ENCODE measurements at regions not wholly inside any gene's neighbourhood (a gene's known extent, or its start where the extent isn't known, plus 50 kb on each side); places are given as distances from the start of the nearest gene placed in this dataset.

DNA sequence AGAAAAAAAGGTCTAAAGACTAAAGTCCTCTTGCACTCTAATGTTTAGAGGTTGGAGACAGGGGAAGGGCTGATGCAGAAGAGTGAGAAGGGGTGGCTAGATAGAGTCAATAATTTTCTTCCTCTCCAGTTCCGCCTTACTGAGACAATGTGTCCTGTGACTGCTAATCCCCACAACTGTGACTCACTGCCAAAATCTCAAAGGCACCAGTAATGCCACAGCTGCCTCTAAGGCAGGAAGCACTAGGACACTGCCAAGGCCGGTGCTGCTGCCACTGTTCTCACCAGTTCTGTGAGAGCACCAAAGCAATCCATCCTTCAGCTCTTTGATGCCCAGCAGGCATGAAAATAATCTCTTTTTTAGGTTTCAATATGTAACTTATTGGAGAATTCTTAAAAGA is 701.9 kb upstream of the MAP3K7 start:
- ChIA-PET POLR2A (ENCODE audit: partially characterized antibody) (no interaction called here), CTCF (ENCODE audit: partially characterized antibody) (interaction anchor here (1.2 kb wide), 1 partner anchor 13 kb away, joined by 5 read pairs; no protein-coding TSS in a partner anchor)
- Histone ChIP-seq H2BK20ac (ENCODE audit: low read length) (no peak overlapping the region), H3K9ac (replicated peaks in 1 of 4; ENCODE audit: extremely low read depth in 1 of 4, low read depth in 3 of 4, low read length in 3 of 4) (no peak overlapping the region), H3K9me3 (ENCODE audit: insufficient read depth in 2 of 2, low read depth in 1 of 2, low read length in 1 of 2) (no peaks in the 10 kb centered on the region), H3K79me1 (ENCODE audit: low read depth, low read length) (no peaks in the 10 kb centered on the region), H3K27ac (ENCODE audit: low read depth, low read length) (no peak overlapping the region), H3K18ac (ENCODE audit: extremely low read depth, low read length) (no peak overlapping the region), H4K20me1 (replicated peaks in 1 of 2; ENCODE audit: control insufficient read depth in 1 of 2, insufficient read depth in 2 of 2, low read length in 2 of 2) (peaks cover 0 to 3% of the 10 kb centered on the region in 2 experiments), H3K23ac (ENCODE audit: insufficient read length) (no peak overlapping the region), H3K56ac (replicated peaks; ENCODE audit: insufficient read length, low read depth, low read length) (no peak overlapping the region), H3K14ac (ENCODE audit: insufficient read length) (no peak overlapping the region), H2BK15ac (ENCODE audit: low read length) (no peak overlapping the region), H2BK5ac (ENCODE audit: low read depth, low read length) (no peak overlapping the region), H3K4me3 (ENCODE audit: extremely low read depth in 1 of 4, insufficient read depth in 2 of 4, low read depth in 3 of 4, low read length in 4 of 4) (no peak overlapping the region), H4K8ac (ENCODE audit: extremely low read depth, insufficient read depth, low read length) (no peak overlapping the region), H3K23me2 (ENCODE audit: low read depth, low read length) (no peaks in the 10 kb centered on the region), H3K4me1 (replicated peaks in 1 of 4; ENCODE audit: control insufficient read depth in 3 of 4, insufficient read depth in 4 of 4, low read length in 3 of 4) (no peaks in the 10 kb centered on the region), H4K91ac (replicated peaks; ENCODE audit: insufficient read length, low read length) (no peak overlapping the region), H3K4ac (replicated peaks; ENCODE audit: insufficient read length, low read depth, low read length) (no peak overlapping the region), H2BK12ac (ENCODE audit: low read depth, low read length) (no peak overlapping the region), H3K36me3 (ENCODE audit: control insufficient read depth in 2 of 4, insufficient read depth in 4 of 4, low read length in 3 of 4) (no peaks in the 10 kb centered on the region), H3K27me3 (replicated peaks in 1 of 4; ENCODE audit: control insufficient read depth in 3 of 4, extremely low read depth in 1 of 4, insufficient read depth in 3 of 4, low read length in 3 of 4) (peaks cover 6 to 44% (median 28%) of the 10 kb centered on the region in 4 experiments), H2AK5ac (ENCODE audit: low read depth, low read length) (no peak overlapping the region), H3K4me2 (ENCODE audit: insufficient read depth in 1 of 2, low read depth in 2 of 2, low read length in 2 of 2) (no peak overlapping the region), H3K79me2 (ENCODE audit: control insufficient read depth in 1 of 2, insufficient read depth in 2 of 2, low read length in 2 of 2) (no peaks in the 10 kb centered on the region), H2AFZ (ENCODE audit: low read length) (no peak overlapping the region), H2BK120ac (replicated peaks; ENCODE audit: low read depth, low read length) (no peak overlapping the region), H4K5ac (ENCODE audit: insufficient read length, low read depth, low read length) (no peak overlapping the region)
- no peak for DNase-seq (ENCODE audit: low read depth in 1 of 2, low spot score in 2 of 2)
- 85% methylated on average over 2 of the region's 2 CpGs; no CpG with 5 or more reads in 1 of the 2 experiments for WGBS, 2 experiments (ENCODE audit: extremely low coverage in 1 of 2, insufficient coverage in 1 of 2, insufficient read length in 1 of 2, insufficient replicate concordance in 2 of 2, low coverage in 1 of 2, low lambda C conversion rate in 2 of 2, missing lambda C conversion rate in 1 of 2)
- FAIRE-seq = no peak
- TF ChIP-seq CBX8 (IDR thresholded peaks at IDR 0.05; ENCODE audit: borderline replicate concordance, low read depth, low read length) (no peak), TAF7 (optimal IDR thresholded peaks at IDR 0.05; ENCODE audit: borderline replicate concordance, low read depth, low read length) (no peak), CBX5 (IDR thresholded peaks at IDR 0.05; ENCODE audit: low read depth, low read length) (no peak), SP1 (IDR thresholded peaks at IDR 0.05; ENCODE audit: low read depth, low read length) (no peak), SP2 (IDR thresholded peaks at IDR 0.05; ENCODE audit: low read length) (no peak), SP4 (IDR thresholded peaks at IDR 0.05; ENCODE audit: low read length) (no peak), SIRT6 (IDR thresholded peaks at IDR 0.05; ENCODE audit: low read length) (no peak), GABPA (IDR thresholded peaks at IDR 0.05; ENCODE audit: borderline replicate concordance, insufficient read depth, low read length) (no peak), SRF (IDR thresholded peaks at IDR 0.05; ENCODE audit: low read depth, low read length) (no peak), SAP30 (IDR thresholded peaks at IDR 0.05; ENCODE audit: insufficient read depth, insufficient replicate concordance, low read length) (no peak), CHD1 (IDR thresholded peaks at IDR 0.05; ENCODE audit: low read depth, low read length) (no peak)
- TF ChIP-seq, protein P1, sequence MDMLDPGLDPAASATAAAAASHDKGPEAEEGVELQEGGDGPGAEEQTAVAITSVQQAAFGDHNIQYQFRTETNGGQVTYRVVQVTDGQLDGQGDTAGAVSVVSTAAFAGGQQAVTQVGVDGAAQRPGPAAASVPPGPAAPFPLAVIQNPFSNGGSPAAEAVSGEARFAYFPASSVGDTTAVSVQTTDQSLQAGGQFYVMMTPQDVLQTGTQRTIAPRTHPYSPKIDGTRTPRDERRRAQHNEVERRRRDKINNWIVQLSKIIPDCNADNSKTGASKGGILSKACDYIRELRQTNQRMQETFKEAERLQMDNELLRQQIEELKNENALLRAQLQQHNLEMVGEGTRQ (IDR thresholded peaks at IDR 0.05; ENCODE audit: low read length) = no peak

Measured in H1 (cell line).